CD4-positive, alpha-beta T cell (primary cell): ENCODE measurements at regions not wholly inside any gene's neighbourhood (a gene's known extent, or its start where the extent isn't known, plus 50 kb on each side); places are given as distances from the start of the nearest gene placed in this dataset.

Experiments
- ATAC-seq: fragments of 200-7000 bp; cut with Tn5 transposase; one replicate; pipeline ENCODE4 v1.10.0; 2022; ENCODE audit warnings: mild to moderate bottlenecking; ENCODE audit not compliant: poor library complexity
- CTCF ChIA-PET: fragments of 350-600 bp; sonication (Branson Sonifier 250); formaldehyde crosslinking; loops from one replicate; lab custom pipeline; 2021; ENCODE audit warnings: antibody characterized with exemption, inconsistent platforms; lab: Charles Lee
- POLR2A ChIA-PET: fragments of 350-600 bp; sonication (Branson Sonifier 250); formaldehyde crosslinking; loops from one replicate; lab custom pipeline; 2021; ENCODE audit warnings: antibody characterized with exemption, inconsistent platforms; lab: Charles Lee
- DNase-seq, 14 experiments: peaks; one replicate each; pipeline ENCODE4 v3.0.0-alpha.2; 2013 to 2020; ENCODE audit warnings: mixed read lengths in 2 of 14
- H3K27ac ChIP-seq, 2 donors: one replicate each; pipeline versions ENCODE4 v1.5.1 to v1.7.0; 2013; ENCODE audit warnings: low read length in 2 of 2, low read depth in 1 of 2, mild to moderate bottlenecking in 1 of 2
- H3K27me3 ChIP-seq, 2 experiments: 1 replicate in 1 of 2; 2 replicates in 1 of 2; pipeline versions ENCODE4 v1.6.1 to v1.7.0; 2013; ENCODE audit warnings: low read length in 2 of 2, control low read depth in 1 of 2, mild to moderate bottlenecking in 1 of 2, moderate library complexity in 1 of 2; ENCODE audit not compliant: insufficient read depth in 2 of 2, control insufficient read depth in 1 of 2
- H3K36me3 ChIP-seq: one replicate; pipeline ENCODE4 v1.6.1; 2013; ENCODE audit warnings: low read length, control low read depth; ENCODE audit not compliant: insufficient read depth
- H3K4me1 ChIP-seq: one replicate; pipeline ENCODE4 v1.6.1; 2013; ENCODE audit warnings: low read length, control low read depth; ENCODE audit not compliant: insufficient read depth
- H3K4me3 ChIP-seq: one replicate; pipeline ENCODE4 v1.5.1; 2013; ENCODE audit warnings: mild to moderate bottlenecking, low read length, moderate library complexity
- H3K9me3 ChIP-seq, 2 experiments: 1 replicate in 1 of 2; 2 replicates in 1 of 2; pipeline versions ENCODE4 v1.6.1 to v1.7.0; 2013; ENCODE audit warnings: low read length in 2 of 2, mild to moderate bottlenecking in 2 of 2, control low read depth in 1 of 2, moderate library complexity in 1 of 2; ENCODE audit not compliant: control insufficient read depth in 1 of 2, insufficient read depth in 1 of 2
- H3K27ac Mint-ChIP-seq: one replicate; pipeline ENCODE4 v1.8.0; 2020; ENCODE audit warnings: mixed read lengths
- H3K27me3 Mint-ChIP-seq: one replicate; pipeline ENCODE4 v1.8.0; 2021; ENCODE audit warnings: mixed read lengths
- H3K36me3 Mint-ChIP-seq: one replicate; pipeline ENCODE4 v1.8.0; 2021; ENCODE audit warnings: low read depth, mixed read lengths
- H3K4me1 Mint-ChIP-seq: one replicate; pipeline ENCODE4 v1.8.0; 2021; ENCODE audit warnings: low read depth, mixed read lengths
- H3K4me3 Mint-ChIP-seq: one replicate; pipeline ENCODE4 v1.8.0; 2020; ENCODE audit warnings: mild to moderate bottlenecking, mixed read lengths
- H3K9me3 Mint-ChIP-seq: one replicate; pipeline ENCODE4 v1.8.0; 2020; ENCODE audit warnings: mixed read lengths
- intact Hi-C, 2 experiments: fragments of 100-400 bp; cut with DNase I in 1 of 2; cut with micrococcal nuclease in 1 of 2; formaldehyde crosslinking; loops; one replicate each; pipeline versions ENCODE4 v1.15.1 to v1.9.0; 2023 to 2025; cut with DNase I, micrococcal nuclease
- TF ChIP-seq, protein P1 (sequence below): fragments of 200-600 bp; IDR thresholded peaks from one replicate; pipeline ENCODE4 v1.8.0; 2022; ENCODE audit warnings: antibody characterized with exemption, mild to moderate bottlenecking

DNA sequence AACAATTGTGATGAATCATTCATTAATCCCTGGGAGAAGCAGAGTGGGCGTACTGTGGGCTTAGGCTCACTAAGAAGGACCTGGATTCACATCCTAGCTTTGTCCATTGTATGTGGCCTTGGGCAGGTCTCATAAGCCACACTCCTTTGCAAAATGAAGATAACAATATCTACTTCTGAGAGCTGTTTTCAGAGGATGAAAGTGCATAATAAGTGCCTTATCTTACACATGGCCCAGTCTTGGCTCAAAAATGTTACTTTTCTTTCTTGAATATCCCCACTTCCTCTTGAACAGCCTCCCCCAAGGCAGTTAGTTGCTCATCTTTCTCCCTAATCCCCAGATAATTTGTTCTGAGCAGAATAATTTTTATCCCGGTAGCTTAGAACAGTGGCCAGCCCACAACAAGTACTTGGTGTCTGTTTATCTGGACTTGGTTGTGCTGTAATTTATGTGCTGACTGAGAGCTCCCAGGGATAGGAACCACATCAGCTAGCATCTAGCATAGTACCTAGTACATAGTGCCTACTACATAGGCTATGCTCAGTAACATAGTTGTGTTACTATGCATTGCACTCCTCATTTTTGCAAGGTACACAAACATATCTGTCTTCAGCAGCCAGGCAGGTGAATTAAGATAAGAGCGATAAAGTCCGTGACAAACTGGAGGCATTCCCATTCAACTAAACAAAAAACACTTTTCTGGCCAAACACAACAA is 61.7 kb upstream of the NUDT4 start:
- Mint-ChIP-seq H3K27me3 (no peaks in the 10 kb centered on the region), H3K36me3 (no peaks in the 10 kb centered on the region), H3K9me3 (no peaks in the 10 kb centered on the region), H3K4me1 (peaks cover 6% of the 10 kb centered on the region), H3K27ac (no peak overlapping the region), H3K4me3 (no peak overlapping the region)
- Histone ChIP-seq H3K36me3 (no peaks in the 10 kb centered on the region), H3K27ac (no peak overlapping the region), H3K9me3 (no peaks in the 10 kb centered on the region), H3K4me1 (no peaks in the 10 kb centered on the region), H3K4me3 (no peak overlapping the region), H3K27me3 (no peaks in the 10 kb centered on the region)
- CTCF ChIA-PET = interaction anchor here (0.6 kb wide), 1 partner anchor 1283 kb away, joined by 3 read pairs; no protein-coding TSS in a partner anchor
- intact Hi-C loops = no loop called here
- ATAC-seq (no peak), DNase-seq (no peak)
- TF ChIP-seq, protein P1, sequence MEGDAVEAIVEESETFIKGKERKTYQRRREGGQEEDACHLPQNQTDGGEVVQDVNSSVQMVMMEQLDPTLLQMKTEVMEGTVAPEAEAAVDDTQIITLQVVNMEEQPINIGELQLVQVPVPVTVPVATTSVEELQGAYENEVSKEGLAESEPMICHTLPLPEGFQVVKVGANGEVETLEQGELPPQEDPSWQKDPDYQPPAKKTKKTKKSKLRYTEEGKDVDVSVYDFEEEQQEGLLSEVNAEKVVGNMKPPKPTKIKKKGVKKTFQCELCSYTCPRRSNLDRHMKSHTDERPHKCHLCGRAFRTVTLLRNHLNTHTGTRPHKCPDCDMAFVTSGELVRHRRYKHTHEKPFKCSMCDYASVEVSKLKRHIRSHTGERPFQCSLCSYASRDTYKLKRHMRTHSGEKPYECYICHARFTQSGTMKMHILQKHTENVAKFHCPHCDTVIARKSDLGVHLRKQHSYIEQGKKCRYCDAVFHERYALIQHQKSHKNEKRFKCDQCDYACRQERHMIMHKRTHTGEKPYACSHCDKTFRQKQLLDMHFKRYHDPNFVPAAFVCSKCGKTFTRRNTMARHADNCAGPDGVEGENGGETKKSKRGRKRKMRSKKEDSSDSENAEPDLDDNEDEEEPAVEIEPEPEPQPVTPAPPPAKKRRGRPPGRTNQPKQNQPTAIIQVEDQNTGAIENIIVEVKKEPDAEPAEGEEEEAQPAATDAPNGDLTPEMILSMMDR = no peak
- POLR2A ChIA-PET = no interaction called here

DNA sequence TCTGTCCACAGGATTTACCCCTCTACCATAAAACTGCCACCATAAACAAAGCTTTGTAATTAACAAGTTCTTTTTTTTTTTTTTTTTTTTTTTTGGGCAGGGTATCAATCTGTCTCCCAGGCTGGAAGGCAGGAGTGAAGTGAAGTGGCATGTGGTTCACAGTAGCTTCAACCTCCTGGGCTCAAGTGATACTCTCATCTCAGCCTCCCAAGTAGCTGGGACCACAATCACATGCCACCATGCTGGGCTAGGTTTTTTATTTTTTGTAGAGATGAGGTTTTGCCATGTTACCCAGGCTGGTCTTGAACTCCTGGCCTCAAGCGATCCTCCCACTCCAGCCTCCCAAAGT is 61.1 kb upstream of the NUDT4 start:
- H3K27ac ChIP-seq = no peak overlapping the region
- no peaks in the 10 kb centered on the region for H3K9me3 ChIP-seq
- Mint-ChIP-seq H3K36me3 (no peaks in the 10 kb centered on the region), H3K4me1 (peaks cover 6% of the 10 kb centered on the region), H3K4me3 (no peak overlapping the region), H3K27me3 (no peaks in the 10 kb centered on the region), H3K9me3 (no peaks in the 10 kb centered on the region), H3K27ac (no peak overlapping the region)
- ATAC-seq (no peak), DNase-seq (no peak)
- ChIA-PET POLR2A (no interaction called here), CTCF (no interaction called here)
- H3K36me3 ChIP-seq = no peaks in the 10 kb centered on the region
- no peaks in the 10 kb centered on the region for H3K4me1 ChIP-seq
- intact Hi-C loops = no loop called here
- TF ChIP-seq, protein P1 = no peak
- no peaks in the 10 kb centered on the region for H3K27me3 ChIP-seq
- no peak overlapping the region for H3K4me3 ChIP-seq

DNA sequence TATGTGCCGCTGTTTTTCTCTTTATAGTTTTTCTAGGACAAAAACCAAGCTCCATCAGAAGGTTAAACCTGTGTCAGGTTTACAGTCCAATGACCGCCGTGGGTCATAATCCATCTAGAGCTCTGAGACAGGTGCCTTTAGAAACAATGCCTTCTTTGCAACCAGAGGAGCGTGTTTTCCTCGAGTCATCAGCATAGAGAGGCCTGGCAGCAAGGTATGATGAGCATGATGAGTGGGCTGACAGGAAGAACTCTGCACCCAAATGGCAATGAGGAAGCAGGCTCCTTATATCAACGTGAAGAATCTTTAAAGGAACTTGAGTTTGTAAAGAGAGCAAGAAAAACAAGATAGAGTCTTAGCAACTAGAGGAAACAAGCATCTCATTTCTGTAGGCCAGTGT is 60.5 kb upstream of the NUDT4 start:
- no peaks in the 10 kb centered on the region for H3K27me3 ChIP-seq
- H3K36me3 Mint-ChIP-seq = no peaks in the 10 kb centered on the region
- H3K4me3 ChIP-seq = no peak overlapping the region
- intact Hi-C loops = no loop called here
- TF ChIP-seq, protein P1 = no peak
- ChIA-PET POLR2A (no interaction called here), CTCF (interaction anchor here (0.7 kb wide), 1 partner anchor 47 kb away, joined by 3 read pairs; no protein-coding TSS in a partner anchor)
- H3K27me3 Mint-ChIP-seq = no peaks in the 10 kb centered on the region
- peaks cover 6% of the 10 kb centered on the region for H3K4me1 Mint-ChIP-seq
- no peaks in the 10 kb centered on the region for H3K4me1 ChIP-seq
- no peaks in the 10 kb centered on the region for H3K9me3 ChIP-seq
- no peaks in the 10 kb centered on the region for H3K36me3 ChIP-seq
- ATAC-seq (no peak), DNase-seq (peak in 1 of 14 experiments; percentile 1)
- no peaks in the 10 kb centered on the region for H3K9me3 Mint-ChIP-seq
- no peak overlapping the region for H3K4me3 Mint-ChIP-seq
- no peak overlapping the region for H3K27ac ChIP-seq
- peak overlapping the region; percentile 7 for H3K27ac Mint-ChIP-seq
